DMS79 treated with DMSO at 0.1 percent for 48 hours (cell line): ENCODE measurements at regions not wholly inside any gene's neighbourhood (a gene's known extent, or its start where the extent isn't known, plus 50 kb on each side); places are given as distances from the start of the nearest gene placed in this dataset.

Experiments used
- DNase-seq: peaks from one replicate; lab custom pipeline; 2025; lab: John Stamatoyannopoulos, UW

- DNase-seq = no peak
Observed at GRCh38 chr3:176969066-176969465, 228.2 kb downstream of the TBL1XR1 start.

GRCh38 chr3:176968631-176969030, 228.7 kb downstream of the TBL1XR1 start:
- no peak for DNase-seq

GRCh38 chr3:176967522-176967921, 229.8 kb downstream of the TBL1XR1 start:
- no peak for DNase-seq

GRCh38 chr3:176964661-176965060, 232.6 kb downstream of the TBL1XR1 start:
- no peak for DNase-seq

- DNase-seq = no peak
Observed at GRCh38 chr3:176961916-176962315, 235.4 kb downstream of the TBL1XR1 start.

- no peak for DNase-seq
Observed at GRCh38 chr3:176959867-176960266, 237.4 kb downstream of the TBL1XR1 start.

GRCh38 chr3:176958560-176958959, 238.7 kb downstream of the TBL1XR1 start:
- DNase-seq = no peak

GRCh38 chr3:176954517-176954916, 242.8 kb downstream of the TBL1XR1 start:
- DNase-seq = no peak

GRCh38 chr3:176953106-176954060, 243.9 kb downstream of the TBL1XR1 start:
- no peak for DNase-seq

GRCh38 chr3:176951586-176952292, 245.5 kb downstream of the TBL1XR1 start:
- DNase-seq = no peak

GRCh38 chr3:176951144-176951543, 246.1 kb downstream of the TBL1XR1 start:
- DNase-seq = no peak

- DNase-seq = no peak
Observed at GRCh38 chr3:176950743-176951142, 246.5 kb downstream of the TBL1XR1 start.

- DNase-seq = no peak
Observed at GRCh38 chr3:176948151-176948550, 249.1 kb downstream of the TBL1XR1 start.

GRCh38 chr3:176946202-176946601, 251.1 kb downstream of the TBL1XR1 start:
- no peak for DNase-seq

GRCh38 chr3:176942305-176942704, 255.0 kb downstream of the TBL1XR1 start:
- DNase-seq = no peak

GRCh38 chr3:176941689-176942088, 255.6 kb downstream of the TBL1XR1 start:
- DNase-seq = no peak

- DNase-seq = peak; percentile 77
Observed at GRCh38 chr3:176939022-176939817, 258.1 kb downstream of the TBL1XR1 start.

- DNase-seq = no peak
Observed at GRCh38 chr3:176937994-176938393, 259.3 kb downstream of the TBL1XR1 start.

- DNase-seq = no peak
Observed at GRCh38 chr3:176937541-176937940, 259.7 kb downstream of the TBL1XR1 start.

GRCh38 chr3:176935194-176935888, 261.9 kb downstream of the TBL1XR1 start:
- no peak for DNase-seq

- no peak for DNase-seq
Observed at GRCh38 chr3:176934698-176935097, 262.6 kb downstream of the TBL1XR1 start.

- DNase-seq = no peak
Observed at GRCh38 chr3:176933704-176934103, 263.6 kb downstream of the TBL1XR1 start.
